Smooth muscle cell of the brain vasculature (primary cell): ENCODE measurements at regions not wholly inside any gene's neighbourhood (a gene's known extent, or its start where the extent isn't known, plus 50 kb on each side); places are given as distances from the start of the nearest gene placed in this dataset.
"Not testable (repeated sequence)": the region's sequence is repeated elsewhere in the genome, so short reads cannot be mapped to it uniquely, and the experiment has no call there.

Experiments
- DNase-seq: peaks from one replicate; pipeline ENCODE4 v3.0.0-alpha.2; 2012; ENCODE audit warnings: low read depth, low spot score

DNA sequence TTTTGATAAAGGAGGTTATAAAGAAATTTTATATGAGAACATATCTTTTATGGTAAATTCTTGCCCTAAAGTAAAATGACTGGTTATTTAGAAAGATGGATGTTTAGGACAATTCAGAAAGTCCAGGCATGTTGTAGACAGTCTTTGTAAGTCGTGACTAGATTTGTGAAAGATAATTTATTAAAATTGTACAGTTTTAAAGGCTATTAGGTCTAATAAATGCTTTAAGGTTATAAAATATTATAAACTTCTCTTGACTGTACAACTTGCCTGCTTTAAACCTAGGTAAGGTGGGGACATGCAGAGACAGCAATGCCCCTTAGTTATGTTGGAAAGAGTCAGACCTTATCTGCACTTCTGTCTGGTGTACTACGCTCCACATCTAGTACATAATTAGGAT, 933.5 kb downstream of the SI start:
- DNase-seq, result no peak

DNA sequence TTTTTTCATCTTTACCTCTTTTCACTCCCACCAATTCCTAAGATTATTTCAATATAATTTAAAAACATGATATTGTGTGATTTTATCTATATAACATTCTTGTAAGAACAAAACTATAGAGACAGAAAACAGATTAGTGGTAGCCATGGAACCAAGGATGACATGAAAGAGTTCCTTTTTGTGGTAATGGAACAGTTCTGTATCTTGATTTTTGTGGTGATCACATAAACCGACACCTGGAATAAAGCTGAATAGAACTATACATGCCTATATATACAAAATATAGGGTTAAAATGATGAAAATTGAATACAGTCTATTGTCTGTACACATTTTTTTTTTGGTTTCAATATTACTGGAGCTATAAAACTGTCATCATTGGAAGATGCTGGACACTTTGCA, 945.4 kb downstream of the SI start:
- no peak for DNase-seq

DNA sequence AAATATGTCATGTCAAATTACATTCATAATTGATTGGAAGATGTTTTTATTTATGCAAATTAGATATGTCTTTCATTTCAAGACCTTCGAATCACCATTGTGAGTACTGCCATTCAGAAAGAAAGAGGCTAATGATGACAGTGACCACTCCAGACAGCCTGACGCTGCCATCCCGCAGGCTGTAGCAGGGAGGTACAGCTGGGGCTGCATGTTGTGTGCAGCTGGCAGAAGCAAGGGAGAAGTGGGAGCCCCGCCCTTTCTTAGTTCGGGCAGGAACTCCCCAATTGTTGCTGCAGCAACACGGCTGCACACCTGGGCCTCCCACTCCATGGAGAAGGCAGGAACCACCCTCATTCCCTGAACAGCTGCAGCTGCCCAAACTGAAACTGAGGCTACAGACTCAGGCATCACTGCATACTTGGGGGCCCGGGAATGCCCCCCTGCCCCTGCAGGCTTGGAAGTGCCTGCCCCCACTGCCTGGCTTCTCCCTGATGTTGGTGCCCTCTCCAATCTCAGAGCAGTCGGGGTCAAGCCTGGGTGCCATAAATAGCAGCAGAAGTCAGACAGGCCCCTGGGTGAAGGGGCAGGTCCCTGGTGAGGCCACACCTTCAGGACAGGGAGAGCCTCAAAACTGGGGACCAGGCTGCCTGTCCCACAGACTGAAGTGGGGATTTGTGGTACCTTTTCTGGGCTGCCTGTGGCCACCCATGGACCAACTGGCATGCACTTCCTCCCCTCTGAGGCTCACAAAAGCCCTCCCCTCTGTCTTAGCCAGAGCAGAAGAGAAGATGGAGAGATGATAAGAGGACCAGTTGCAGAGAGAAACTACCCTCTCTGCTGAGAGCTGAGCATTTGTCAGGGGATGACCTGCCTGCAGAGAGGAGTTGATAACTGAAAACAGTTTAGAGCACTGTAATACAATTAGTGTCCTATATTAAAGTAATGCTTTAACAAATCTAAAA, 964.6 kb downstream of the SI start:
- DNase-seq, result no peak

DNA sequence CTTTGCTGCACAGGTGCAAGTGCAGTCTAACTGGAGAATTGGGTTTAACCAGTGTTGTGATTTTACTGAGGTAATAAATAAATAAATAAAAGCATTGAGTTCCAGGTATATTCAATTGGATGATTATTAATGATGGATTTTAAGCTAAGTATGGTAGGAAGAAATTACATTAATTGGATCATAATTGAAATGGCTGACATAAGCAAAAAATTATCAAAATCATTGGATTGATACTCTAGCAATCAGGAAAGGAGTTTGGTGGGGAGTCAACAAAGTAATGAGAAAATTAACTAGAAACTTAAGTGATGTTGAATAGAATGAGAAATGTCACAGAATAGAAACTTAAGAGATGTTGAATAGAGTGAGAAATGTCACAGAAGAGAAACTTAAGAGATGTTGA, 981.9 kb downstream of the SI start:
- DNase-seq, result no peak

DNA sequence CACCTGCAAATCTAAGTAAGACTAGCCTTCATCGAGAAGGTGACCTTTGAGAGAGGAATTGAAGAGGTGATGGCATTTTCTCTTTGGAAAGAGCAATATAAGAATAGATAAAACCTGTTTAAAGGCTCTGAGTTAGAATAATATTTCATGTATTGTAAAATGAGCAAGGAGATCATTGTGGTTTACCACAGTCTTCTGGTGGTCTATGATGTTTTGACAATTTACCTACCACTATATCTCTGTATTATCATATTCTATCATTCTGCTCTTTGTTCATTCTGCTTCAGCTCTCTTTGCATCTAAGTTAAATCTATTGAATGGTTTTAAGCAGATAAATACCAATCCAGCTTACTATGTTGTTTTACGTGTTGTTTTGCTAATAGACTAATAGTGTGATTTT, 982.3 kb downstream of the SI start:
- DNase-seq, result no peak

DNA sequence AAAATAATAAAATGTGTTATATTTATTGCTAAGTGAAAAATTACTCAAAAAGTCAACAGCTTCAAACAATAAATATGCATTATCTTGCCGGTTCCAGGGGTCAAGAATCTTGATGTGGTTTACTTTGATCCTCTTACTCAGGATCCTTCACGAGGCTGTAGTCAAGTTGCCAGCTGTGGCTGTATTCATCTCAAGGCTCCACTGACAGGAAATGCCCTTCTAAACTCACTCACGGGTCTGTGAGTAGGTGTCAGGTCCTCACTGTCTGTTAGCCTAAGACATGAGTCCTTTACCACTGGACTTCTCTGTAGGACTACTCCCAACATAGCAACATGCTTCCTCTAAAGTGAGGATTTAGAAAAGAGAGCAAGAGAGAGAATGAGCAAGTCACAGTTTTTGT, 983.0 kb downstream of the SI start:
- no peak for DNase-seq

DNA sequence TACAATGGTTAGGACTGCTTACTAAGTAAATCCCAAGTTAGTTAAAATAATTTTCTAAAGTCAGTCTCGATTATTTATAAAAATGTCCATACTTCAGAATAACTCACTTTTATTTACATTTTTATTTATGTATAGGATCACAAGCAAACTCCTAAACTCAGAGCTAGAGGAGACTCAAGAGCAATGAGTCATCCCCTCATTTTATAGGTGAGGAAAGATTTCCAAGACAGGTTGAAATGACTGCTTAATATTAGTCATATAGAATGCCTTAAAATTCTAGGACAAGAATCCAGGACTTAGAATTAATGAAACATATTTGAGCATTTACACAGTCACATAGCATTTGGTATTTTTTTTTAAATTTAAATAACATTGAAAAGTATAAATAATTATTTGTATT, 983.8 kb downstream of the SI start:
- no peak for DNase-seq

DNA sequence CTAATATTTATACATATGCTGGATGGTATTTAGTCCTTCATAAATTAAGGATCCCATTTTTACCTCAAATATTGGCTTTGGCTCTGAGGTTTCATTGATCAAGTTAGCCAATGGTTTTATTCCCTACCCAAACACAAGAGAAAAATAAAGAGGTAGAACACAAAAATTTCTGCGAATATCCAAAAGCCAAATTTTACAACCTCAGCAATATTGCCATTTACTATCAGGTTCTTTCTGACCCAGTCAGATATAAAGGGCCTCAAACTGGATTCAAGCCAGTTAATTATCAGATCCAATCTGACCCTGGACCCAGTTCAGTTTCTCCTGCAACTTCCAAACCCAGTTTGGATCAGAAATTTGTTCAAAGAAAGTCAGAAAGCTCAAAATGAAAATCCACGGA, 998.1 kb downstream of the SI start:
- no peak for DNase-seq

DNA sequence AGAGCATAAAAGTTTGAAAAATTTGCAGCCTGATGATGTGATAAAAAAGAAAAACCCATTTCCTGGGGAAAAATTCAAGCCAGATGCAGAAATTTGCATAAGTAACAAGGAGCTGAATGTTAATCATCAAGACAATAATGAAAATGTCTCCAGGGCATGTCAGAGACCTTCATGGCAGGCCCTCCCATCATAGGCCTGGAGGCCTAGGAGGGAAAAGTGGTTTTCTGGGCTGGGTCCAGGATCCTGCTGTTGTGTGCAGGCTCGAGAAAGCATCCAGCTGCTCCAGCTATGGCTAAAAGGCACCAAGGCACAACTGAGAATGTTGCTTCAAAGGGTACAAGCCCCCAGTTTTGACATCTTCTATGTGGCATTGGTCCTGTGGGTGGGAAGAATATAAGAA, 1014.0 kb downstream of the SI start:
- DNase-seq, result no peak

DNA sequence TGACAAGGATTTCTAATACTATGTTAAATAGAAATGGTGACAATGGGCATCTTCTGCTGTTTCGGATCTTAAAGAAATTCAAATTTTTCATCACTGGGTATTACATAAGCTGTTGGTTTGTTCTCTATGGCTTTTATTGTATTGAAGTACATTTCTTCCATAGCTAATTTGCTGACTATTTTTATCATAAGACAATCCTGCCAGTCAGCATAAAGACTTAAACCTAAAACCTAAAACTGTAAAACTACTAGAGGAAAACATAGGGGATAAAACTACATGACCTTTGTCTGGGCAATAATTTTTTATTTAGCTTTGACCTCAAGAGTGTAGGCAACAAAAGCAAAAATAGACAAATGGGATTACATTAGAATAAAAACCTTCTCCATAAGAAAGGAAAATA, 1017.4 kb downstream of the SI start:
- DNase-seq, result no peak

DNA sequence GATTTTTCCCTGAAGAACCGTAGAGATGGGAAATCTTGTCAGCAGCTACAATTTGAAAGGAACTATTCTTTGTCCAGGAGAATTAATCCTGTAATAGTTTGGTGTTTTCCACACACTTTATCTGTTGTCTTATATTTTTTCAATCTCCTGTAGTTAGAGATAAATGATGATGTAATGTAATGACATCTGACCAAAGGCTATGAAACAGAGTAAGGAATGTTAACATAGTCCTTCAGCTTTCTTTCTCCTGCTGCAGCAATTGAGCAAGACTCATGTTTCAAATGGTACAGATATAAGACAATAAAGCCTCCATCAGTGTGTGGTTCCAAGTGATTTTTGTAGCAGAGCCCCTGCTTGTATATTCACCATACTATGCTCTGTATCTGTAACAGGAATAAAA, 1028.4 kb downstream of the SI start:
- DNase-seq, result no peak

DNA sequence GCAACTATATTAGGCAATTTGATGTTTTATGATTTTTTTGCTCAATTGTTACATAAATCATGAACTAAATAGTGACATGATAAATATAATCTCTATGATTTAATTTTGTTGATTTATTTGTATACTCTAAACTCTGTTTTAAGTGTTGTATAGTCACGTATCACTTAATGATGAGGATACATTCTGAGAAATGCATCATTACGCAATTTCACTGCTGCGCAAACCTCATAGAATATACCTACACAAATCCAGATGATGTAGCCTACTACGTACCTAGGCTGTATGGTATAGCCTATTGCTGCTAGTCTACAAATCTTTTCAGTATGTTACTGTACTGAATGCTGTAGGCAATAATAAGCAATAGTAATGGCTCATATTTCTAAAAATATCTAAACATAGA, 1029.8 kb downstream of the SI start:
- no peak for DNase-seq

DNA sequence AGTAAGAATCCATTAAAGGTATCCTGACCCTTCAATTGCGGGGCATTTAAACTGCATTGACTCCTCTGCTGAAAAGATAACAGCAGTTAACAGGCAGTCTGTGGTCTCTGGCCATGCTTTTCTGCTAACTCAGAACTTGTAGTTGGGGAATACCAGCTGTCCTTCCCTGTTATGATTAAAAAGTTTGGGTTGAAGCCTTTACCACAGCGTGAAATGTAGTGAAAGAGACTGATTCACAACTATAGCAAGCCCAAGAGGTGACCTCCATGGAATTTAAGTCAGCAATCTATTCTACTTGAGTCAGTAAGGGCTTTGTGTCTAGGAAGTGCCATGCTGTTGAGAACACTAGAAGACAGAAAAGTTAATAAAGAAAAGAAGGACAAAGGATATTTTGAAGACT, 1037.3 kb downstream of the SI start:
- no peak for DNase-seq

DNA sequence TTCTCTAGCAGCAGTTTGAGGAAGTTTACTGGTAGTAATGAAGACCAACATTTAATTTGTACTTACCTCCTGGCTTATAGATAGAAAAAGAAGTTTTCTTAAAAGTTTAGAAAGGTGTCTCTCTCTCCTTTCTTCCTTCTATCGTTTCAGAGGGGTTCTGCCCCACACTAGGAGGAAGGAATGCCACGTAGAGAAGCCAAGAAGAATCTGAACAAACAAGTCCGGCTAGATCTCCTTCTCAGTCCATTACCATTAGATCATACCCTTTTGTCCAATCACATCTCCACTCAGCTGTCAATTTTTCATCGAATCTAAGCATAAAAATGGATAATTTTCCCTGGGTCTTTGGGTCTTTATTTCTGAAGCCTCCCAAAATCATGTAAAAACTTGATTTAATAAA, 1048.1 kb downstream of the SI start:
- DNase-seq, result no peak

DNA sequence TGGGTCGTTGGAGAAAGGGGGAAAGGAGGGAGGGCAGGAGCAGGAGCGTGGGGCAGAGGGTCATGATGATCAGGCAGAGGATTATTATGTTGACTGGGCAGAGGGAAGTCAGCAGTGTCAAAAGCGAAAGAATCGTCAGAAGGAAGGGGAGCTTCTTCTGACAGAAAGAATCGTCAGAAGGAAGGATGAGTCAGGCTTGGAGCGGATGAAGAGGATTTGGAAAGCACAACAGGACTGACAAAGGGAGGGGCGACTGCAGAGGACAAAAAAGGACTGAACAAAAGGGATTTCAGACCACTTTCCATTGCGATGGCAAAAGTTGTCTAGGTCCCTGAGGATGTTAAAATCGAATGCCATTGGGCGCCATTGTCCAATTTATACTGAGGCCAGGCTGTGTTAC, 1053.5 kb downstream of the SI start:
- DNase-seq, result no peak

DNA sequence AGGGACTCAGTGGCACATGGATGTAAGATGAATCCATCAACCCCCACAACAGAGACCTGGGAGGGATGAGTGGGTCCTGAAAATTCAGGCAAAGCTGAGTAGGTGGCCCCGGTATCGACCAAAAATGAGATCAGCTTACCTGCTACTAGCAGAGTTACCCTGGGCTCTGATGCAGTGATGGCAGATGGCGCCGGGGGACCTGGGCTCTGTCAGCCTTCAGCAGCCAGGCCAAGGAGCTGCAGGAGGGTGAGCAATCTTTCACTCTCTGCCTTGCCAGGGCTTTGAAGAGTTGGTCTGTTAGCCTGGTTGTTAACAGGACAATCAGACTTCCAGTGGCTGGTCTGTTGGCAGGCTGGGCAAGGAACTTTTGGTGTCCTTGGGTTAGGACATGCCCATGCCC, 1054.8 kb downstream of the SI start:
- DNase-seq, result no peak

DNA sequence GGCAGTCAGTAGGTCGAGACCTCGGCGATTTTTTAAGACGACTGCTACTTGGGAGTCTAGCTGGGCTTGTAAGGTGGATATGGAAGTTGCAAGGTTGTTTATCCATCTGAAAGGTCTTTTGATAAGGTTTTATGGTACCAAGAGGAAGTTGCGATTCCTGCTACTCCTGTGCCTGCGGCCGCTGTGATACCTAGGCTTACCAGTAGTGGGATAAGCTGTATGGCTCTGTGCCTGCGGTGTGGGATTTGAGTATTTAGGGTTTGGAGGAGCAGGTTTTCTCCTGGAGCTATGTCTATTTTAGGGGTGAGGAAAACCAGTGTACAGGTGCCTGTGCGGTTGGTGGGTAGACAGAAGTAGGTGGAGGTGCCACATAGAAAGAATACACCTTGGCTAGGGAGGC, 1059.8 kb downstream of the SI start:
- no peak for DNase-seq

DNA sequence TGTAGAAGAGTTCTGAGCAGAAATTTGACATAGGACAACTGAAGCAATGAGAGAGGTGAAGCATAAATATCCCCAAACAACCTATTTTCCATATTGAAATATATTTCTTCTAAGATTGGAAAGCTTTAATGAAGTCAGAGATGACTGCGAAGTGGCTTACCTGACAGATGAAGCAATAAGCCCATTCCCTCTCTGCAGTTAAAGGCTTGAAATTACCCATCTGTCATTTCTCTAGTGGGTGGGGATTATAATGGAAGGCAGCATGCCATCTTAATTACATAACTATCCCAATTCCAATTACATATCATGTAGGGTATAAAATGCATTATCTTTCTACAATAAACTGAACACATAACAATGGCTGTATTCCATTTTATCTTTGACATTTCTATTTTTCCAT, 1070.5 kb downstream of the SI start:
- no peak for DNase-seq

DNA sequence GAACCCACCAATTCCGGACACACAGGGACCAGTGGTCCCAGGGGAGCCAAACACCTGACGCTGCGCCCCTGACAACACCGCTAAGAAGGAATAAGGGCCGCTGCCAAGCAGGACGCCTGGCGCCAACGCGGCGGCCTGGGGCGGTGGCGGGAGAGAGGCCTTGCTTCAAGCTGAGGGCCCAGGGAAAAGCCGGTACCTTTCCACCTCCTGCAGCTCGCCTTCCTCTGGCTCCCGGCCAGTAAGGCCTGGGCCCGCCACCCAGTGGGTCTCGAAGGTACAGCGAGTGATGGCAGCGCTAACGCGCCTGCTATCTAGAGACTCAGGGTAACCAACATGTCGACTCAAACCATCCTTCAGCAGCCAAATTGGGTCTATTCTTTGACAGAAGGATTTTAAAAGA, 1074.1 kb downstream of the SI start:
- DNase-seq, result no peak

DNA sequence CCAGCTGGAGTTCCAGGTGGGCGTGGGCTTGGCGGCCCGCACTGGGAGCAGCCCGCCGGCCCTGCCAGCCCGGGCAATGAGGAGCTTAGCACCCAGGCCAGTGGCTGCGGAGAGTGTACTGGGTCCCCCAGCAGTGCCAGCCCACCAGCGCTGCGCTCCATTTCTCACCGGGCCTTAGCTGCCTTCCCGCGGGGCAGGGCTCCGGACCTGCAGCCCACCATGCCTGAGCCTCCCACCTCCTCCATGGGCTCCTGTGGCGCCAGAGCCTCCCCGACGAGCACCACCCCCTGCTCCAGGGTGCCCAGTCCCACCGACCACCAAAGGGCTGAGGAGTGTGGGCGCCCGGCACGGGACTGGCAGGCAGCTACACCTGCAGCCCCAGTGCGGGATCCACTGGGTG, 1075.3 kb downstream of the SI start:
- DNase-seq, result not testable (repeated sequence)

DNA sequence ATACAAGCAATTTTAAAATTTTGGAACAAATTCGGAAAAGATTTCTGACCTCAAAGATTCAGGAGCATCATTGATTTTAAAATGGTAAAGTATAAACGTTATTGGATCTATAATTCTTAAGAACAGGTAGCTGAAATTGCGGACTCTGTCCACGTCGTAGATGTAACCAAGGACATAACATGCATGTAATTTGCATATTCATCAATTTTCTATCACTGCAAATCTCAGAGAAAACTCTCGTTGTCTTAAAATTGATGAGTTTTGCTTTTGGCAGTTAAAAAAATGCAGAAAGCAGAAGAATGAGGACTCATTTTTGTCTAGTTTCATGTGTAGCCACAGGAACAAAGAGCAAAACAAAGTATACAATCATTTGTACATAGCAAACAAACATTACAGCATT, 1094.4 kb downstream of the SI start:
- no peak for DNase-seq

DNA sequence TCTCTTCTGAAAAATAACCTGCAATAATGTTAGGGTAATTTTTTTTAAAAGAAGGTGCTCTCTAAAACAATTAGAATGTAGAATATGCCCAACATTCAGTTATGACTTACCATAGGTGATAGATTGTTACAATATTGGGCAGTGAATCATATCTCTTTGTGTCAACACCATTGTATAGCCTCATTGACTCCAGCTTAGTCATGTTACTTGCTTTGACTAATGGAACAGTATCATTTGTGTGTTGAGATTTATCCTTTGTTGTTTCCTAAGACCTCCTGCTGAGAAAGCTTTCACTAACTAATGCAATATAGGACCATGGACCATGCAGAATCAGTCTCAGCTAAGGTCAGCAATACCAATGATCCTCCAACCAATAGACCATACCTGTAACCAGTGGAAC, 1106.4 kb downstream of the SI start:
- no peak for DNase-seq

DNA sequence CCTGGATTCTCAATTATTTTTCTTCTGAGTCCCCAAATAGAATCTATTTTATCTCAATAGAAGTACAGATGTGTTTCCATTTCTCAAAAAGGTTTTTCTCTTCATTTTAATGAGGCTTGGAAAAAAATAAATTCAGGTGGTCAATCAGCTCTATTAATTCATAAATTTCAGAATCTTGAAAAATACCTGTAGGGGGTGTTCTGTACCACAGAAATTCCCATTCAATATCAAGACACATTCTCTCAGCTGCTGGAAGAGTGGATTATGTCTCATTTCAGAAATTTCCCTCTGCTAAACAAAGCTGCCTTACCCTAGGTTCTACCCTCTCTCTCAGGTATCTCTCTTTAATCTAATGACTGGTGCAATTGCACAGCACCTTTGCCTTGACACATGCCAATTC, 1121.2 kb downstream of the SI start:
- no peak for DNase-seq

DNA sequence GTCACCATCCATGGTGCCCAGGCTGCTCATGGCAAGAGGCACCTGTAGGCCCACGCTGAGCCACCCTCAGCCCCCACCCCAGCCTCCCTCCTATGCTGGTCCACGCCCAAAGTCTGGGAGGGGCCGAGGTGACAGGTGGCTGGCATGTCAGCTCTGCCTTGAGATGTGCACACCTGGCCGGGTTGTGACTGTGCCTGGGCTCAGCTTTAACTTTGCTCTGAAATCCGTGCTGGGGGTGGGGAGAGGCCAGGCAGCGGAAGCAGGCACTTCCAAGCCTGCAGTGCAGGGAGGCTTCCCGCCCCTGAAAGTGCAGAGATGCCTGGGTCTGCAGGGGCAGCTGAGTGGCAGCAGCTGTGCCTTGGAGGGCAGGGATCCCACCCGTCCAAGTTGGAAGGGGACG, 1124.8 kb downstream of the SI start:
- DNase-seq, result no peak
